ENCODE measurements at regions not wholly inside any gene's neighbourhood (a gene's known extent, or its start where the extent isn't known, plus 50 kb on each side); places are given as distances from the start of the nearest gene placed in this dataset.

DNA sequence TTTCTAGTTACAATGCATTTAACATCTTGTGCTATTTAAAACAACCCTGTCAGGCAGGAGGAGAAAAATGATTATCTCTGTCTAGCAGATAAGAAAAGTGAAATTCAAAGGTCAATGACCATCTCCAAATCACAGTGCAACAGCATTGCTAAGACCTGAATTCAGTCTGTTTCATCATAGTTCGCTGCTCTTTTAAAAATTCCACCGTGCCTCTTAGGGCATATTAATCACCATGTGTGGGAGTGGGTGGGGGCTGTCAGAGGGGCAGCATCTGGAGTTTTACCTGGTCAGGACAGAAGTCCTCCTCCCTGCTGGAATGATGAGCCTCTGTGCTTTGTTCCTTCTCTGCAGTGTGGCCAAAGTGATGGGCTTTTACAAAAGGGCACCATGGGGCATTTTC lies 418.7 kb upstream of the RGPD4 start:
- Histone ChIP-seq H3K4me2 (ENCODE audit: insufficient read depth, low read length) (no peak overlapping the region), H3K9ac (ENCODE audit: low read depth, low read length) (no peak overlapping the region), H3K4me3 (ENCODE audit: low read depth in 1 of 2, low read length in 2 of 2) (no peak overlapping the region), H4K20me1 (ENCODE audit: insufficient read depth, low read length) (no peaks in the 10 kb centered on the region), H3K27ac (ENCODE audit: low read length) (no peak overlapping the region), H3K4me1 (ENCODE audit: insufficient read depth, low read length) (no peaks in the 10 kb centered on the region), H3K9me3 (ENCODE audit: insufficient read depth, low read length, severe bottlenecking) (no peaks in the 10 kb centered on the region), H2AFZ (ENCODE audit: low read depth, low read length) (no peak overlapping the region), H3K79me2 (ENCODE audit: insufficient read depth, low read length) (no peaks in the 10 kb centered on the region), H3K36me3 (ENCODE audit: insufficient read depth, low read length) (no peaks in the 10 kb centered on the region), H3K27me3 (ENCODE audit: insufficient read depth, low read length, poor library complexity) (peaks cover 3% of the 10 kb centered on the region)
- TF ChIP-seq, protein P1, sequence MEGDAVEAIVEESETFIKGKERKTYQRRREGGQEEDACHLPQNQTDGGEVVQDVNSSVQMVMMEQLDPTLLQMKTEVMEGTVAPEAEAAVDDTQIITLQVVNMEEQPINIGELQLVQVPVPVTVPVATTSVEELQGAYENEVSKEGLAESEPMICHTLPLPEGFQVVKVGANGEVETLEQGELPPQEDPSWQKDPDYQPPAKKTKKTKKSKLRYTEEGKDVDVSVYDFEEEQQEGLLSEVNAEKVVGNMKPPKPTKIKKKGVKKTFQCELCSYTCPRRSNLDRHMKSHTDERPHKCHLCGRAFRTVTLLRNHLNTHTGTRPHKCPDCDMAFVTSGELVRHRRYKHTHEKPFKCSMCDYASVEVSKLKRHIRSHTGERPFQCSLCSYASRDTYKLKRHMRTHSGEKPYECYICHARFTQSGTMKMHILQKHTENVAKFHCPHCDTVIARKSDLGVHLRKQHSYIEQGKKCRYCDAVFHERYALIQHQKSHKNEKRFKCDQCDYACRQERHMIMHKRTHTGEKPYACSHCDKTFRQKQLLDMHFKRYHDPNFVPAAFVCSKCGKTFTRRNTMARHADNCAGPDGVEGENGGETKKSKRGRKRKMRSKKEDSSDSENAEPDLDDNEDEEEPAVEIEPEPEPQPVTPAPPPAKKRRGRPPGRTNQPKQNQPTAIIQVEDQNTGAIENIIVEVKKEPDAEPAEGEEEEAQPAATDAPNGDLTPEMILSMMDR (IDR thresholded peaks at IDR 0.05; ENCODE audit: borderline replicate concordance, extremely low read depth, low read length, poor library complexity, severe bottlenecking): no peak
- ATAC-seq (ENCODE audit: insufficient read depth, low read depth) (no peak), DNase-seq (no peak)

DNA sequence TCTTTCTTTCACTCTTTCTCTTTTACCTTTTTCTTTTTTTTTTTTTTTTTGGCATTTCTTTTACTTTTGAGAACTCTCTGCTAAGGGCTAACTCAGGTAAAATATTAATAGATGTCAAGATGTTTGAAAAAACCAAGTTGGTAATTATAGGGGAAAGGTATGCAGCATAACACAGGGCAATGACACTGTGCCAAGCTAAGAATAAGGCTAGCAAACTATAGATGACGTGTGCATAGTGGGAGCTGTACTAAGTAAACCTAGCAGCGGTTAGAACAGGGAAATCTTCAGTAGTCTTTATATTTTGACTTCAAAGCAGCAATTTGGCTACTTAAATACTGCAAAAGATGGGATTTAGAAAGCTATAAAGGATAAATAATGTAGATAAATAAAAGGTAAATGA lies 415.4 kb upstream of the RGPD4 start:
- Histone ChIP-seq H3K36me3 (ENCODE audit: insufficient read depth, low read length) (no peaks in the 10 kb centered on the region), H3K4me2 (ENCODE audit: insufficient read depth, low read length) (no peak overlapping the region), H2AFZ (ENCODE audit: low read depth, low read length) (no peak overlapping the region), H3K27me3 (ENCODE audit: insufficient read depth, low read length, poor library complexity) (peaks cover 3% of the 10 kb centered on the region), H3K9me3 (ENCODE audit: insufficient read depth, low read length, severe bottlenecking) (no peaks in the 10 kb centered on the region), H3K27ac (ENCODE audit: low read length) (no peak overlapping the region), H3K4me1 (ENCODE audit: insufficient read depth, low read length) (no peaks in the 10 kb centered on the region), H4K20me1 (ENCODE audit: insufficient read depth, low read length) (no peaks in the 10 kb centered on the region), H3K79me2 (ENCODE audit: insufficient read depth, low read length) (no peaks in the 10 kb centered on the region), H3K9ac (ENCODE audit: low read depth, low read length) (no peak overlapping the region), H3K4me3 (ENCODE audit: low read depth in 1 of 2, low read length in 2 of 2) (no peak overlapping the region)
- ATAC-seq (ENCODE audit: insufficient read depth, low read depth): no peak
- DNase-seq: no peak
- TF ChIP-seq, protein P1 (IDR thresholded peaks at IDR 0.05; ENCODE audit: borderline replicate concordance, extremely low read depth, low read length, poor library complexity, severe bottlenecking): no peak
- TF ChIP-seq EZH2 (IDR thresholded peaks at IDR 0.05; ENCODE audit: borderline replicate concordance, low read depth, low read length, severe bottlenecking): no peak

DNA sequence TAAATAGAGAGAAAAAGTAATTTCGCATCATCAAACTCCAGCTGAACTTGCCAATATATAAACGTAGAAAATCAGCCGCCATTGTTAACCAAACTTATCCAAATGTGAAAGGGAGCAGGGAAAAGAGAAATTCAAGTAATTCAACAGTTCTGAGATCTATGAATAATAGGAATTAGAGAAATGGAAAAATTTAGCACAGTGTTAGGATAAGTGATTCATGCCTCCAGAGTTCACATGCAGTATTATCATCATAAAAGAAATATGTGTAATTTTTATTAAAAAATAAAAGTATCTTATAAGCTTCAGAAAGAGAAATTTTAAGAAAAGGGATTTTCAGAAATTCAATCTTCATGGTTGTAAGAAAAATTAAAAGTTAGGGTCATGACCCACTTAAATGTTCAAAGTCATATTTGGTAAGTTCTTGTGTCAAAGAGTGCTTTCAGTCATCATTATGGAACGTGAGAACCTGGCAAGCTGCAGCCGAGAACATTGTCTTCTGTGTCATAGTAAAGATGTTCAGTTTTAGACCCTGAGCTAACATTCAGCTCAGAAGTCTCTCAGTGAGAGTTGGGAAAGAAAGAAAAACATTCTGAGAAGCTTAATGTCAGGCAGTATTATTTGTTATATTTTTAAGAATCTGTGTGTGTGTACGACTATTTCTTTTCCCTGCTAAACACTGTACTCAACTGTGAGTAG lies 414.3 kb upstream of the RGPD4 start:
- H3K4me2 ChIP-seq (ENCODE audit: insufficient read depth, low read length): no peak overlapping the region
- no peak for DNase-seq

More for the DNA sequence above, 414.3 kb upstream of the RGPD4 start:
- no peak for ATAC-seq (ENCODE audit: insufficient read depth, low read depth)
- Histone ChIP-seq H3K27ac (ENCODE audit: low read length) (no peak overlapping the region), H2AFZ (ENCODE audit: low read depth, low read length) (no peak overlapping the region), H3K79me2 (ENCODE audit: insufficient read depth, low read length) (no peaks in the 10 kb centered on the region), H3K9ac (ENCODE audit: low read depth, low read length) (no peak overlapping the region), H3K36me3 (ENCODE audit: insufficient read depth, low read length) (no peaks in the 10 kb centered on the region), H3K4me1 (ENCODE audit: insufficient read depth, low read length) (no peaks in the 10 kb centered on the region), H3K9me3 (ENCODE audit: insufficient read depth, low read length, severe bottlenecking) (no peaks in the 10 kb centered on the region), H3K4me3 (ENCODE audit: low read depth in 1 of 2, low read length in 2 of 2) (no peak overlapping the region), H3K27me3 (ENCODE audit: insufficient read depth, low read length, poor library complexity) (peaks cover 5% of the 10 kb centered on the region), H4K20me1 (ENCODE audit: insufficient read depth, low read length) (no peaks in the 10 kb centered on the region)
- TF ChIP-seq, protein P1 (IDR thresholded peaks at IDR 0.05; ENCODE audit: borderline replicate concordance, extremely low read depth, low read length, poor library complexity, severe bottlenecking): no peak
- no peak for TF ChIP-seq EZH2 (IDR thresholded peaks at IDR 0.05; ENCODE audit: borderline replicate concordance, low read depth, low read length, severe bottlenecking)
